GM21447 (cell line): ENCODE measurements at regions not wholly inside any gene's neighbourhood (a gene's known extent, or its start where the extent isn't known, plus 50 kb on each side); places are given as distances from the start of the nearest gene placed in this dataset.

ENCODE experiments used
- ATAC-seq: cut with Tn5 transposase; IDR thresholded peaks from one replicate; pipeline ENCODE4 v1.9.1; 2021; ENCODE audit not compliant: unreplicated experiment

DNA sequence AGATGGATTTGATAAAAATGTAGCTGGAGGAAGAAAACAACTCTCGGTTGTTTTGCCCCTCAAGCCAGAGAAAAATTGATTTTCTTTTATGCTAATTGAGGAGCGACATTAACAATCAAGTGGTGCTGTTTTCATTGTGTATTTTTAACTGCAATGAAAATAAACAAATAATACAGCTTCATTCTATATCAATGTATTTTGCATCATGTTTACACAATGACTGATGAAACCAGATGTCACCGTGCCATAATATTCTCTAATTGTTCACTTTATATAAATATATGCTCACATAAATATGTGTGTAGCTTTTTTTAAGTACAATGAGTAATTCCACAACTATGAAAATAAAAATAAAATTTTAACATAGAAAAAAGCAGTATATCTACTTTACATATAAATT is 139.0 kb upstream of the PRDM9 start:
- no peak for ATAC-seq

- ATAC-seq, result no peak
These were observed 139.5 kb upstream of the PRDM9 start for GRCh38 chr5:23367874-23368273.

DNA sequence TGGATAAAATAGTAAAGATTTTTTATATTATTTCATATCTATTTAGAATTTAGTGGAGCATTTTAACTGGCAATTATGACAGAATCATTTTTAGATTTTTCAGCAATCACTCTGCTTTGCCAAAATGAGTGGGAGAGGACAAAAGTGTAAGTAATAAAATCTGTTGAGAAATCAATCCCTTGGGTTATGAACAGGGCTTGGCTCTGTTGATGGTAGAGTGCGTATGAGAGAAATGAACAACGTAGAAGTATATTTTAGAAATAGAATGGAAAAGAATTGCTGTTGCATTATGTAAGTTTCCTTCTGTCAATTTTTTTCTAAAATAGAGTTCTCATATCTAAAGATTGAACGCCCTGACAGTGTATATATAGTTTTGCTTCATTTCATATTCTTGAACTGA is 154.1 kb upstream of the PRDM9 start:
- no peak for ATAC-seq

DNA sequence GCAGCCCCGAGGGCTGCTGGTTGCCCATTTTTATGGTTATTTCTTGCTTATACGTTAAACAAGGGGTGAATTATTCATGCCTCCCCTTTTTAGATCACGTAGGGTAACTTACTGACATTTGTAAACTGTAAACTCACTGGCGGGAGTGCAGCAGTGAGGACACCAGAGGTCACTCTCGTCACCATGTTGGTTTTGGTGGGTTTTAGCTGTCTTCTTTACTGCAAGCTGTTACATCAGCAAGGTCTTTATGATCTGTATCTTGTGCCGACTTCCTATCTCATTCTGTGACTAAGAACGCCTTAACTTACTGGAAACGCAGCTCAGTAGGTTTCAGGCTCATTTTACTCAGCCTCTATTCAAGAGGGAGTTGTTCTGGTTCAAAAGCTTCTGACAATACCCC is 155.0 kb upstream of the PRDM9 start:
- no peak for ATAC-seq

GRCh38 chr5:23343121-23343520 is 164.3 kb upstream of the PRDM9 start:
- ATAC-seq, result no peak

DNA sequence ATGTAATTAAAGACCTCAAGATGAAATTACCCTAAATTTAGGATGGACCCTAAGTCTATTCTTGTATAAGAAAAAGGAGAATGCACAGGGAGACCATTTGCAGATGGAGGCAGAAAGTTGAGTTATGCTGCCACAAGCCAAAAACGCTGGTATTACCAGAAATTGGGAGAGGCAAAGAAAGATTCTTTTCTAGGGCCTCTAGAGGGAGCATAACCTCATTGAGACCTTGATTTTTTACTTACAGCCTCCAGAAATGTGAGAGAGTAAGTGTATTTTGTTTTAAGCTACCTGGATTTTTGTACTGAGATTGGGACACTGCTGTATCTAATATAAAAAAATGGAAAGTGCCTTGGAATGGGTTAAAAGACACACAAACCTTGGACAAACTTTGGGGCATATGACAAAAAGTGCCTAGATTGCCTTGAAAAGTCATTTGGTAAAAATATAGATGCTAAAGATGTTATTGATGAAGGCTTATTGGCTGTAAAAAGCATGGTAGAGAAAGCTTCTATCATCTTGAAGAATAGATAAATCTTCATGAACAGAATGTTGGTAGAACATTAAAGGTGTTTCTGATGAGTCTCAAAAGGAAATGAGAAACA is 174.7 kb upstream of the PRDM9 start:
- ATAC-seq, result no peak

DNA sequence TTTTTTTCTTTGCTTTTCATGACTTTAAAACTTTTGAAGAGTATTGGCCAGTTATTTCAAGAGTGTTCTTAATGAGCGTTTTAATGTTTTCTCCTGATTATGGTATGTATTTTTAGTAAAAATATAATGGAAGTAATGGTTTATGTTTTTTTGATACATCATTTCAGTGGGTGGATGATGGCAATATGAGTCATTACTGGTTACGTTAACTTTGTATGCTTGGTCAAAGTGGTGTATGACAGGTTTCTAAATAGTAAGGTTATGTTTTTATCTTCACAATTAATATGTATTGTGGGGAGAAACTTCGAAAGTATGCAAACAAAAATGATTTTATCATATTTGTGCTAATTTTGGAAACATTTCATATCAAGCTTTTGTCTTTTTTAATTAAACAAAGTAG is 176.7 kb upstream of the PRDM9 start:
- ATAC-seq, result no peak

- no peak for ATAC-seq
These were observed 187.5 kb upstream of the PRDM9 start for GRCh38 chr5:23319901-23320300.

DNA sequence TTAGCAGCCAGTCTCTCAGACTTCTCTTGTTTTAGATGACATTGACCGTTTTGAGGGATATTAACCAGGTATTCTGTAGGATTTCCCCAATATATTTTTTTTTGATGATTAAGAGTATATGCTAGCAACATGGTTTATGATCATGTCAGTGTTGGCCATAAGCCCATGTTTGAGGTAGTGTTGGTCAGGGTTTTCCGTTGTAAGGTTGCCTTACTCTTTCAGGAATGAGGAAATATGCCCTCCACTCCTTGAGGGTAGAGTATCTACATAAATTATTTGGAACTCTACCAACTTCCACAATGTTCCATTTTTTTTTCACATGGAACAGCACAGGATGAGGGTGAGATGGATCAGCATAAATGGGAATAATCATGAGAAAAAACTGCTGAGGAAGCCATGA is 188.4 kb upstream of the PRDM9 start:
- ATAC-seq, result no peak

- no peak for ATAC-seq
These were observed 189.2 kb upstream of the PRDM9 start for GRCh38 chr5:23318166-23318565.

- no peak for ATAC-seq
These were observed 191.3 kb upstream of the PRDM9 start for GRCh38 chr5:23316060-23316591.

DNA sequence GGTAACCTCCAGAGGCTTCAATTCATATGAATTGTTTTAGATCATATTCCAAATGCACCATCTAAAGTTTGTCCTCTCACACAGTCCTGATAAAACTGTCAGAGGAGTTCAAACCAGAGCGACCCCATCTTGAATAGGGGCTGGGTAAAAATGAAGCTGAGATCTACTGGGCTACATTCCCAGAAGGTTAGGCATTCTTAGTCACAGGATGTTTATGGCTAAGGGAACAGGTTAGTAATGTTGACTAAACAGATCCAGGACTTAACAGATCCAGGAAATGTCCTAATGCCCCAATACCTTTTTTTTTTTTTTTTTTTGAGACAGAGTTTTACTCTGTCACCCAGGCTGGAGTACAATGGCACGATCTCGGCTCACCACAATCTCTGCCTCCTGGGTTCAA is 192.6 kb upstream of the PRDM9 start:
- ATAC-seq, result no peak

GRCh38 chr5:23305055-23305454 is 202.4 kb upstream of the PRDM9 start:
- ATAC-seq, result no peak

DNA sequence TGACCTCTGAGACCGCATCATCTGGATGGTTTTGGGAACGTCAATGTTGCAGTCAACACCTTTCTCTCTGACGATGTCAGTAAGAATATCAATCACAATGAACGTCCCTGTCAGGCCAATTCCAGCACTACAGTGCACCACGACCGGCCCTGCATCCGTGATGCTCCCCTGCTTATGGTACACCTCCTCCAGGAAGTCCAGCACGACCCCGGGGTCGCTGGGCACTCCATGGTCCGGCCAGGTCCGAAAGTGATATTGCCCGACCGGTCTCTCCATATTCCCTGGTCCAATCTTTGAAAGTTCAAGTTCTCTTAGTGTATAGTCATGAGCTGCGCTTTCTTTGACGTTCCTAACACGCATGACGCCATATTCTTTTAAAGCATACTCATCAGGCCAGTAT is 203.6 kb upstream of the PRDM9 start:
- no peak for ATAC-seq

DNA sequence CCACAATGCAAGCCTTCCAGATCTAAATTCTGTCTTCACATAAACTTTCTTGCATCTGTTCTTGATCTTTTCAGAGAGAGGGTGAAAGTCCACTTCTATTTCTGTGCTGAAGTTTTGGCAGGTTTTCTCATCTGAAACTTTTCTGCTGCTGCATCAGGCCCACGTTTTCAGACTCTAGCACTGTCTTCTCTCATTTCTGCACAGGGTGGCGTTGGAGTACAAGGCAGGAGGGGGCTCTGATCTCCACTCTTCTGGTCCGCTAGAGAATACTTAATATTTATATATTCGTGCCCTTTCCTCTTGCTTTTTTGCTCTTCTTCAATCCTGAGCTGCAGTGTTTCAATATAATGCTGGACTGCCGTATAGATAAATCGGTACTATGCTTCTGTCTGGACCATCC is 204.0 kb upstream of the PRDM9 start:
- no peak for ATAC-seq

DNA sequence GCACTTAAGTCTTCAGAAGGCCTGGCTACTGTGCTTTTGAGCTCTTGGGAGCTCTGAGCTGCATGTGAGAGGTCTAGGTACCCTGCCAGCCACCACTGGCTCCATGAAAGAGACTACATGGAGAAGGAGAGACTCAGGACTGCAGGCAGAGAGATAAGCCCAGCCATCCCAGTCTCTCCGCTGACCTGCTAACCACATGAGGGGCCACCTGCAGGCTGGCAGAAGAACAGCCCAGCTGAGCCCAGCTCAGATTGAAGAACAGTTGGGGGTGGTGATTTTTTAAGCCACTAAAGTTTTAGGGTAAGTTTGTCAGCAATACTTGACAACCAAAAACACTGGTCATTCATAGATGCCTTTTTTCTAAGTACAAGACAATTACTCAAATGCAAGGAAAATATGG is 205.0 kb upstream of the PRDM9 start:
- ATAC-seq, result no peak

DNA sequence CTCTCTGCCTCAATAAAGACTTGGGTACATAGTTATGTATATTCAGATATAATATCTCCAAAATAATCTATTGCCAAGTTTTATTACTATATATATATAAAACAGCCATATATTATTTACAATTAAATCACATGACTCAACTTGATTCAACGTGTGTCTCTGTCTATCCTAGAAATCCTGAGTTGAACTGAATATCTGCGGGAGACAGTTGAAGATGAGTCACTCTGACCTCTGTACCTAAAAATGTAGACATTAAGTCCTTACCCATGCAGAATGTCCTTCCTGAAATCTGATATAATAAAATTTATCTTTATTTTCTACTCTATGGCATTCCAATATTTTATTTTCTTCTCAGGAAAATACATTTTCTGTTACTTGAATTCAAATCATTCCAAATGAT is 218.2 kb upstream of the PRDM9 start:
- no peak for ATAC-seq

GRCh38 chr5:23284656-23285055 is 222.8 kb upstream of the PRDM9 start:
- no peak for ATAC-seq

DNA sequence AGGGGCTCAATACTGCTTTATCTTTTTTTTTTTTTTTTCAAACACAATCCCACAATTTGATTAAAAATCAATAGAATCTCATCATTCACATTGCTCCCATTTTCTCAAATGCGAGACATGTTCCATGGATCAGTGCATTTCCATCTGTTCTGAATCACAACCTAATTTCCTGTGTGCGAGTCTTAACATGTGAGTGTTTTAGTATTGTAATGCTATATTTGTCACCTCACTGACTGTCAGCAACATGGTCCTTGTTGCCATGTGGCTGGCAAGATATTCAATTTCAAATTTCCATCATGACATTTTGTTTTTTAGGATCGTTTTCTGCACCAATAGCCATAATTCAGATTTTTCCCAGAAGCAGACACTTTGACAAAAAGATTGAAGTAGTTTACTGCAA is 233.2 kb upstream of the PRDM9 start:
- ATAC-seq, result no peak

DNA sequence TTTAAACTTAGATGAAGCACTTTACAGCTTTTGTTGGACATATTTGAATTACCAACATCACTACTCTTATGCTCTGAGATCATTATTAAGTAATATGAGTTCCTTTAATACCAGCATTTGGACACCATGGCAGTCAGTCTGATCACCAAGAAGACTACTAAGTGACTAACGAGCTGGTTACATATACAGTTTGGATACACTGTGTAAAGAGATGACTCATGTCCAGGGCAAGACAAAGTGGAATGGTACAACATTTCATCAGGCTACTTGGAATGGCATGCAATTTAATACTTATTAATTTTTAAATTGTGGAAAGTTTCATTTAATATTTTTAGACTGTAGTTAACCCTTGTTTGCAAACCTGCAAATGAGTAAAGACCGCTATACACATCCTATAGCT is 237.4 kb upstream of the PRDM9 start:
- no peak for ATAC-seq

GRCh38 chr5:23268136-23268535 is 239.3 kb upstream of the PRDM9 start:
- no peak for ATAC-seq

DNA sequence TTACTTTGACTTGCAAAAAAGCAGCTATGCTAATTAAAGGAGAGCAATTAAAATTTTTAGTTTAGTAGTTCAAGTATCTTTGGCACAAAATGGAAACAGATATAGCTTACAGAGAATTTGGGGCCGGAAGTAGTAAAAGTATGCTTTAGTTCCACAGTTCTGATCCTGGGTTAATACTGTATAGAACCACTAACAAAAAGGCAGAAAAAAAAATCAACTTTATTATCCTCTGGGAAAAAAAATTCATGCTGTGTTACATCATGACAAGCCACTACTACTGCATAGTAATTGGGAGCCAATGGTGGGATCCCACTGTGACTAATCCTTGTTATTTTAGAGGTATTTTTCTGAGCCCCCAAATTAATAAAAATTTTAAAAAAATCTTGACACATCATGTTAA is 246.8 kb upstream of the PRDM9 start:
- ATAC-seq, result no peak

DNA sequence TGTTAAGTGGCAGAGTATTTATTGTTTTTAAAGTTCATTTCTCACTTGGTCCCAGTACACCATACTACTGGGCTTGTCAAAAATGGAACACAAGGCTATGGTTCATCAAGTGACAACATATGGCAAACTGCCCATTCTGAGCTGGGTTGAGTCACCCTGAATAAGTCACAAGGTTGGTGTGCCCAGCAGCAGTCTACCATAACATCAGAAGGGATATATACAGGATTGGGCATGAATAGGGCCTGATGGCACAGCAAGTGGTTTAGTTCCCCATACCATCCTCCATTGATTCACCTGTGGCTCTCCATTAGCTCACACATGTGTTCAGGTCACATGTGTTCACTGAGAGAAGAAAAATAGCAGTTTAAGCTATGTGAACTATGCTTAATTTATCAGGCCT is 249.8 kb upstream of the PRDM9 start:
- no peak for ATAC-seq
